GM21423 (cell line): ENCODE measurements at regions not wholly inside any gene's neighbourhood (a gene's known extent, or its start where the extent isn't known, plus 50 kb on each side); places are given as distances from the start of the nearest gene placed in this dataset.

ENCODE experiments used
- ATAC-seq: cut with Tn5 transposase; IDR thresholded peaks from one replicate; pipeline ENCODE4 v1.9.1; 2021; ENCODE audit warnings: mild to moderate bottlenecking, moderate library complexity; ENCODE audit not compliant: unreplicated experiment

DNA sequence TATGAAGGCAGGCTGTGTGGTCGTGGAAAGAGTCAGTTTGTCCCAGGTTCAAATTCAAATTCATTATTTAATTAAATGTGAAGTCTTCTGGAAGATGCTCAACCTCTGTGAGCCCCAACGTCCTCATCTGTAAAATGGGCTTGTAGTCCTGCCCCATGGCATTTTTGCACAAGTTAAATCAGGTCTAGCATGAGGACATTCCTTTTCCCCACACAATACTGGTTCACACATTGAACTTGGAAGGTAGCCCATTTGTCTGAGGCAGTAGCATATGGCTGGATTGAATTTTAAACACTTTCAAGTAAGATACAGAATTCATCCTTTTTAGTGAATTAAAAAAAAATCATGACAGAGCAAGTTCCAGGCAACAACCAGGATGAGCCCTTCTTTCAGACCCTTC lies 665.4 kb upstream of the HS6ST1 start:
- ATAC-seq = no peak

DNA sequence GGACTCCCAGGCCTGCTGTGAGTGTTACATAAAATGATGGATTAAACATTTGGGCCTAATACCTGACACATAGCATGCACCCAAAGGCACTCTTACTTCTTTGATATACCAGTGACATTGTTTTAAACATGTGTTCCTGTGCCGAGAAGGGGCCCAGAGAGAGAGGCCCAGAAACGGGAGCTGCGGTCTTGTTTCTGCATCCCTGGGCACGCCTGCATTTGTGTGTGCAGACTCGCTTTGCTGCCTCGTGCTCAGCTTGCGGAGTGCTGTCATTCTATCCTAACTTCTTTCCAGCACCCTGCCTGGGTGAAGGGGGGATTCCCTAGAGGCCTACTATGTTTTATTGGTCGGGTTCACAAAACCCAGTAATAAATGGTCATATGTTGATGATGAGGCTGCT lies 666.2 kb upstream of the HS6ST1 start:
- no peak for ATAC-seq

DNA sequence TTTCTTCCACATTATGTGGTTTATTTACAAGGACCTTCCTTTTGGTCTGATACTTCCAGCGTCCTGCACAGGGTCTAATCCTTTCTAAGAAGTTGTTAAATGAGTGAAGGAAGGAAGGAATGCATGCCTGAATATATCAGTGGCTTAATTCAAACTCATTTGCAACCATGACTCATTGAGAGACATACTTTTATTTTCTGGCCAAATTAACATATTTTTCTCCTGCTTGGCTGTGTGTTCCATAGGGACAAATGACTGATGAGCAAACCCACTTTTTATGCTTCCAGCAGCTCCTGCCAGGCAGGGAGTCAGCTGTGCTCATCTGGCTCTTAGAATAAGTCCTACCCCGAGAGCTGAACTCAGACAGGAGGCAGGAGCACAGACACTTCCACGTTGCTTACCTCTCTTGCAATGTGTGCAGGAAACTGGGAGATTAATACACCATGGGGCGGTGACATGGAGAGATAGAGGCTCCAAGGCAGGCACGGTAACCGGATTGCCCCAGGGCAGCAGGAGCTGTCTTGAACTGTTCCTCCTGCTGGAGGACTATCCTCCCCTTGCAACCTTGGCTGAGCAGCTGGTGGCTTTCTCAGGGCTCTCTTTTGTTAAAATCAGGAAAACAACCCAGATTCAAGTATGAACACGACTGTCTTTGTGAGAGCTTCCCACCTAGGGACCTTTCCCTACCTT lies 667.5 kb upstream of the HS6ST1 start:
- no peak for ATAC-seq

DNA sequence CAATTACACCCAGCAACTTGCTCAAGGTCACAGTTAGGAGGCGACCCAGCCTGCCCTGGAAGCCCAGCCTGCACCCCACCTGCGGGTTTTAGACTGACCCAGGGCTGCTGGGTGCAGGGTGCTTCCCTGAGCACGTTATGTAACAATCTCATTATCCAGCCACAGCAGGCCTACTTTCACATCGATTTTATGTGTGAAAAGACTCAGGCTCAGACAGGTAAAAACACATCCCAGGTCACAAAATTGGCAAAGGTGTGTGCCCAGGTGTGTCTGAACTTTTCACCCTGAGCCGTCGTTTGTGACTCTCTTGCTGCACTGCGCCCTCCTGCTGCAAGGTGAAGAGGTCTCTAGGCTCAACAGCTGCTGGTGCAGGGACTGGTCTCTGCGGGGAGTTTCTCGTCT lies 668.2 kb upstream of the HS6ST1 start:
- ATAC-seq = no peak

DNA sequence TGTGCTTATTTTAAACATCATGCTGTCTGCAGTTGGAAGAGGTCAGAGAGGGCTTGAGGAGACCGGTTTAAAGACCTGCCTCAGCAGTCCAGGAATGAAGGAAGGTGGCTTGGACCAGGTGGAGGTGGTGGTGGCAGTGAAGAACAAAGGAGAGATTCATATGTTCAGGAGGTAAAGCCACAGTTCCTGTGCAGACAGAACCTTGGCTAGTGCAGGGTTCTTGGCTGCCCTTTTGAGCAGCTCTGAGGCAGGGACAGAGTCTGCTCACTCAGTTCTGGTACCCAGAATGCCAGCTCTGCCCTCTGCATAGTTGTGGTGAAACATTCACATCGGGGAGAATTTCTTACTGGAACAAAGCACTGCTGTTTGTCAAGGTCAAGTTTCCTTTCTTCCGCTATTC lies 669.7 kb upstream of the HS6ST1 start:
- no peak for ATAC-seq

DNA sequence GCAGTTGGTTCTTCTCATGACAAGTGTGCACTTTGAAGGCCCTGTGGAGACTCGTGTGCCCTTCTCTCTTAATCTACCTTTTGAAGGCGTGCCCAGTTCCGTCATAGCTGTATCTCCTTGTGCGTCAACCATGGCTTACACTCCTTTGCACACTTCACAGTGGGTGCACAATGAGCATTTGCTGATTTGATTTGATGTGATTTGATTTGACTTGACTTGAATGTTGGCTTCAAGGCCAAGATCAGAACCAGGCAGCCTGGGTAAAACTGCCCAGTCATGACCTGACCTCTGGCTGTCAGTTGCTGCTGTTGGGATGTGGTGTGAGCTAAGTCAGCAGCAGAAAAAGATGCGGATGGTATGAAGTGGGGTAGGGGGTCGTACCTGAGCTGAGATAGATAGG lies 670.3 kb upstream of the HS6ST1 start:
- no peak for ATAC-seq

DNA sequence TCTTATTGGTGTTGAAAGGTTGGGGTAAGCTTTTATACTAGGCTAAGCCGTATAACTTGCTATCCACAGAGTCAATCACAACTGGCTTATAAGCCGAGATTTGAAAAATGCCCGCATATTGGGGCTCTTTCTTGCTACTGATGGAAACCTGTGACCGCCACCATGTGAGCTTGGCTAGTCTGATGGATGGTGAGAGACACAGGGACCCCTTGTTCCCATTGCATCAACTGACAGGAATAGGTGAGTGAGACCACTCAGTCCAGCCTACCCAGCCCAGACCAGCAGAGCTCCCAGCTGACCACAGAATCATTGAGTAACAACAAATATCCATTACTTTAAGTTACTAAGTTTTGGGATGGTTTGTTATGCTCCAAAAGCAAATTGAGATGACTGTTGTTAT lies 676.4 kb upstream of the HS6ST1 start:
- ATAC-seq = no peak

DNA sequence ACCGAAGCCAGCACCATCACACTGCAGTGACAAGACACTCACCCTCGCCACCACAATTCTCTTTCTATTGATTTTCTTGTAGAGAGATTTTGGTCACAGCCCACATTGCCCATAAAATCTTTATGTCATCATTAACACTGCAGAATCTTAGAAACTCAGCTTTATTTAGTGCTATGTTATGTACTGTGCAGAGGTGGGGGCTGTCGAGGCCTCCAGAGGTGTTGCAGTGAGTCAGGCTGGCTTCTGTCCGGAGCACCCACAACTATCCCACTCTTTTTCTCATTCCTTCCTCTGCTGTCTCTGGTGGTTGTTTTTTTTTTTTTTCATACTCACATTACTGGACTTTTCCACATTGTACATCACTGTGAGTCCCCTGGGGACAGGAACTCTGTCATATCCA lies 677.4 kb upstream of the HS6ST1 start:
- ATAC-seq = no peak

DNA sequence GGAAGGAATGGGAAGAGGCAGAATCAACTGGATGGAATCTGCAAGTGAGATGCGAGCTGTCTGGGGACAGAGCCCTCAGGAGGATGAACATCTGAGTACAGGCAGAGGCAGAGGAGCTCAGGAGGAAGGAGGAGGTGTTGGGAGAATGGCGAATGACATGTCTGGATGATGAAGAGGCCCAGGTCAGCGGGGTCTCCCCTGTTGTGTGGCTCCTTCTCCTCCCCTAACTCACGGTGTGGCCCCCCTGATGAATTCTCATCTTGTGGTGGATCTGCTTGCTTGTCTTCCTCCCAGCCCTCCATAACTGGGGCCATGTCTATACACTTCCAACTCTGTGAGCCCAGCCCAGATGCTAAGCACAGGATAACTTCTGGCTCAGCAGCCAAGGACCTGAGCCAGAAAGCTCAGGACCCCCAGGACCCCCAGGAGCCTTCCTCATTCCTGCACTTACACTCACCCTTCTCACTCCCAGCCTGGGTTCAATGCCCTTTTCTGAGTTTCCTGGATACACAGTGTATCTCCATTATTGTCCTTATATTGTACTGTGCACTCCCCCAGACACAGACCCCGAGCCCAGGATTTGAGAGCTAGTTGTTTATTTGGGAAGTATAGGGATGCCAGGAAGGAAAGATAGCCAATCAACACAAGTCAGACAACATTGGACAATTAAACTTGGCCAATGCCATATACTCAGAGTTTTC lies 678.6 kb upstream of the HS6ST1 start:
- no peak for ATAC-seq

DNA sequence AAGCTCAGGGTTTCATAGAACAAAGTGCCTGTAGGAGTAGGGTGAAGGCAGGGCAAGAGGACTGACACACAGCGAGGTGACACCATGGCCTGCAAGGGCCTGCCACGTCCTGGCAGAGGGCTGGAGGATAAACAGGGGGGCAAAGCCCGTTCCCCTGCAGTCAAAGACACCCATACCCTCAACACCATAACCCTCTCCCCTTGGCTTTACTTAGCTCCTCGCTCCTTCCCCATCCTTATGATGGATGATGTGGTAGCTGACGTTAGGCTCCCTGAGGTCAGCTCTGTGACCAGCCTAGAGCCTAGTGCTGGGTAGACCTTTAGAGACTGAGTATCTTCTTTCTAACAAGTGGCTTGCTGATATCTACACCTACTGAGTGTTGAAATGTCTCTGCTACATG lies 683.3 kb upstream of the HS6ST1 start:
- no peak for ATAC-seq

DNA sequence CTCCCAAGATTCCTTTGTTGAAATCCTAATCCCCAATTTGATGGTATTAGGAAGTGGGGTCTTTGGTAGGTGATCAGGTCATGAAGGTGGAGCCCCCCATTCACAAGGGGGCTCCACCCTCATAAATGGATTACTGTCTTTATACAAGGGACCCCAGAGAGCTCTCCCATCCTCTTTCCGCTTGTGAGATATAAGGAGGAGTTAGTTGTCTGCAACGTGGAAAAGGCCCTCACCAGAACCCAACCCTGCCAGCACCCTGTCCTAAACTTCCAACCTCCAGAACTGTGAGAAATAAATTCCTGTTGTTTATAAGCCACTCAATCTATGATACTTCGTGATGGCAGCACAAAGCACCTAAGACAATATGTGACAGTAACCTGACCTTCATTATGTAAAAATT lies 684.1 kb upstream of the HS6ST1 start:
- no peak for ATAC-seq

DNA sequence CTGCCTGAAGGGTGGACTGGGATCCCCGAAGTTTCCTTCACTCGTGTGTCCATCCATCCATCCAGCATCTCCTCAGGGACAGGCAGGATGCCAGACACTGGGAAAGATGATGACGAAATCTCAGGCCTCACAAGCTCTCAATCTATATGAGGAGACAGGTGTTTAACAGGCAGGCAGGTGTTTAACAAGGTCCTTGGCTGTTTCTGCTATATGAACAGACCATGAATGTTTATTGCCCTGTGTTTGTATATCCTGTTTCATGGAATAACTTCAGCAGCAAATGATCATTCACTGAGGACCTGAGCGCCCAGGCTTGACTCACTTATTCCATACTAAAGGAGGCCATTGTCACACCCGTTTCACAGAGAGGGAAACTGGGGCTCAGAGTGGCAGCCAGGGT lies 685.8 kb upstream of the HS6ST1 start:
- no peak for ATAC-seq

DNA sequence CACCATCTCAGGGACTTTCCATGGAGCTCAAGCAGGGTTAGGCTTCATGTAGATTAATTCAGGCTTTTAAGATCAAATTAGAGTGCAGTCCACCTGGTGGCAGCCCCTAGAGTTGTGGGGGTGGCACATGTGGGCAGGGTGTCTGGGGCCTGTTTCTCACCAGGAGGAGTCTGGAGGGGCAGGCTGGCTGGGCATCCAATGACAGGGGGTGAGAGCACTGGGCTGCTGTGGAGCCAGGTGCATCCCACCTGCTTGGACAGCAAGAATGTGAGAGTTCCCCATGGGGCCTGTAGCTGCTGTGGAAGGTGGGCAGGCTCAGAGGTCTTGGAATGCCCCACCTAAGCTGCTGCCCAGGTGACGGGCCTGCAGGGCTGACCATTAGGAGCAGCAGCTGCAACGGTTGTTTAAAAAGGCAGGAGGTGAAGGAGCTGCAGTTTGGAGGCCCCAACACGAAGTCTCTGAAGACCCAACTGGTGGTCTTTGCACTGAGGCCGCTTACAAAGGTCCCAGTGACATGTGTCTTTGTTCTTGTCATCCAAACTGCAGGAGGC lies 686.3 kb upstream of the HS6ST1 start:
- no peak for ATAC-seq

DNA sequence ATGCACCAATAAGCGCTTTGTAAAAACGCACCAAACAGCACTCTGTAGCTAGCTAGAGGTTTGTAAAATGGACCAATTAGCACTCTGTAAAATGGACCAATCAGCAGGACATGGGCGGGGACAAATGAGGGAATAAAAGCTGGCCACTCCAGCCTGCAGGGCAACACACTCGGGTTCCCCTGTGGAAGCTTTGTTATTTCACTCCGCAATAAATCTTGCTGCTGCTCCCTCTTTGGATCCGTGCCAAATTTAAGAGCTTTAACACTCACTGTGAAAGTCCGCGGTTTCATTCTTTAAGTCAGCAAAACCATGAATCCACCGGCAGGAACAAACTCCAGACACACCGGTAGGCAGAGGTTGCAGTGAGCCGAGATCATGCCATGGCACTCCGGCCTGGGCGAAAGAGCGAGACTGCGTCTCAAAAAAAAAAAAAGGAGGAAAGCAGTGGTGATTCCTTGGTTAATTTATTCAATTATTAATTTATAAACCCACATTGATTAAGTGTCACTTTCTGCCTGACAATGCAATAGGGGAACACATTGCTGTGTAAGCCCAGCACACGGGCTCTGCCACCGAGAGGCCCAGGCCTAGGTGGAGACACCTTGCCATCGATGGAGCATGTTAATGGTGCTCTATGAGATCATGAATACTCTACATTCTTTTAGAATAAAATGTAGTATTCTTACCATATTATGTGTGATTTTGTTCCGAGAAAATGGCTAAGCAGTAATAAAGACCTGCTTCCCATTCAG lies 687.6 kb upstream of the HS6ST1 start:
- no peak for ATAC-seq

DNA sequence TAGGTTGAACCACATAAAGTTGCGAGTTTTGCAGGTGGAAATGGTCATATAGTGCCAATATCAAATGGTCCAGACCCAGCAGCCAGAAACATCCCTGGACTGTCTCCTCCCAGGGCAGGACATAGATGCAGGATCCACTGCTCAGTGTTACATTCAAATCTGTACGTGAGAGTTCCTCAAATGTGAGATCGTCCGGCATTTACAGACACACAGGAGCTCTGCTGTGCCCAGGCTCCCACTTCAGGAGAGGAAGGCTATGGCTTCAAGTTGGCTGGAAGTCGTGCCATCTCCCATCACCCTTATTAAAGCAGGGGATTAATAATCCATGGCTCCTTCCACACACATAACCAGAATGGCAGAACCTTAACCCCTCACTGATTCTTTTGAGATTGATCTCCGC lies 688.2 kb upstream of the HS6ST1 start:
- ATAC-seq = no peak

DNA sequence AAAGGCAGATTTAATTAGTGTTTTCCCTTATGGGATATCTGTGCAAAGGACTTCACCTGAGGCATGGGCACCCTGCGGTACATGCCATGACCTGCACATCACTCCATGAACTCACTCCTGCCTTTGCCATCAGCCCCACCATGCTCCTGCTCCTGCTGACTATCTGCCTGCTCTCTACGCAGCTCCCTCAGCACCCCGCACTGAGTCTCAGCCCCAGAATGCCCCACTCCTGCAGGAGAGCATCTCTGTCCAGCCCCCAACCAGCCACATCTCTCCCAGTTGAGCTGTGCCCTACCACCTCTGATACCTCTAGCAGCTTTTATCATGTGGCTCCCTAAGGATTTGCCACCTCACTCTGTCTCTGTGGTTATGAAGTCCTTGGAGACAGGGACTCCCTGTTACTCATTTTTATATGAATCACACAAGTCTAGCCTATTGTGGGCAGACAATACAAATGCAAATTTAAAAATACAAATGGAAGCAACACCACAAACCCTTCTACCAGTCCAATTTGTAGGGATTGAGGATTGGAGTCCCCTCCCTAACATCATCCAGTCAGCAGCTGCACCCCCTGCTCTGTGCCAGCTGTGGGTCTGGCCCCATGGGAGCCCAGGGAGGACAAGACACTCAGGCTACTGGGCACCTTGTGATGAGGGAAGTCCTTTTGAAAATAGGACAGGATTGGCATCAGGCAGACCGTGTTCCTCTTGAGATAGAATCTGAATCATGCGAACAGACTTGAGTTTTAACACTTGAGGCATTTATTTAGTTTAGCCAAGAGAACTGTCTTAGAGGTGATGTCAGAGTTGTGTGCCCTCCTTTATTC lies 689.6 kb upstream of the HS6ST1 start:
- no peak for ATAC-seq

DNA sequence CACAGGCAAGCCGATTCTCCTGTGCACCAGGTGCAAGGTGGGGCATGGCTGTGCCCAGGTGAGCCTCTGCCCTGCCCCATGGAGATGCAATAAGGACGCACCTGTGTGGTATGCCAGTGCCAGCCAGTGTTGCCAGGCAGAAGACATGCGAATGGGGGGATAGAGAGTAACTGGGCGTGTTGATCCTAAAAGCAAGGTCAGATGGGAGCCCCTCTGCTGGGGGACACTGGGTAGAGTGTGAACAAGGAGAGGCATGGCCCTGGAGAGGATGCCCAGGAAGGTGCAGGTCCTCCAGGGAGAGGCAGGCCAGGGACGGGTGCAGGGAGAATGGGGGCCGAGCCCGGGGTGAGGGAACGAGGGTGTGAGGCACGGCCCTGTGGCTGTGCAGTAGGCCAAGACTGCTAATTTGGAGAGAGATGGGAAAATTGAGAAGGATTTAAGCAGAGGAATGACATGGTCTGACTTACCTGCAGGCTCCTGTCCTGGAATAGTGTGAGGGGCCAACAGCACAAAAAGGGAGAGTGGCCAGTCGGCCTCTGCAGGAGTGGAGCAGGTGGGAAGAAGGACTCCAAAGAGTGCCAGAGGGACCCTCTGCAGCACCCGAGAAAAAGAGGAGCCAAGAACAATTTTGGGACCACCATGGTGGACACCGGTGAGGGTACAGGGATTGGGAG lies 690.4 kb upstream of the HS6ST1 start:
- no peak for ATAC-seq

DNA sequence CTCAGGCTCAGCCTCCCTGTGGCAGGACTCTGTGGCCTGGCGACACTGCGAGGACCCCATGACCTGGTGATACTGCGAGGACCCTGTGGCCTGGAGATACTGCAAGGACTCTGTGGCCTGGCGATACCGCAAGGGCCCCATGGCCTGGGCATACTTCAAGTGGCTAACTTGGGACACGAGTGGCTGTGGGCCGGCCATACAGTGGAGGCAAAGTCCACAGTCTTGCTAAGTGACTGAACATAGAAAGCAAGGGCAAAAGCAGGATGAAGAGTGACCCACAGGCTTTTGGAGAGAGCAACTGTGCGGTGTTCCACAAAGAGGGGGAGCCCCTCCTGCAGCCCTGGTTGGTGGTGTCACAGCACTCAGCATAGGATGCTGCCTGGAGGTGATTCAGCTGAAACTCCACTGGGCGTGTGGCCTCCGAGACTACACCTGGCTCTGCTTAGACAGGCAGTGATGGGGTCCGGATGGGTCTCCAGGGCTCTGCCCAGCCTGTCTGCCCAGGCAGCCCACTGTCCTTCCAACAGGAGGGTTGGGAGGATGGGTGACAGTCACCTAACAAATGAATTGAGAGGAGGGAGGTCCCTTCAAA lies 691.0 kb upstream of the HS6ST1 start:
- ATAC-seq = no peak

DNA sequence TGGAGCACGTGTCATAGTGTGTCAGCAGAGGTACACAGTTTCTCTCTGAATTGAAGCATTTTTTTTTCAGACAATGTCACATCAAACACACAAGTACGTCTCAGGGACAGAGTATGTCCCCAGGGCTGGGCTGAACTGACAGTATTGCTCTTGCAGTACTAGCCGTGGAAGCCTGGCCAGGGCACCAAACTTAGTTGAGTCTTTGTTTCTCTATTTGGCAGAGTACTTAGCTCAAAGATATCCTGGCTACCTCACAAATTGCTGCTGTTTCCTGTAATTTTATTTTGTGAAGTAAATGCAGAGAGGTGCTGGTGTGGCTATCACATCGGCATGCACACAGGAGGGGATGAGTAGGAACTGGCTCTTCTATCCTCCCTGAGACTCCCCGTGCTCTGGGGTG lies 691.6 kb upstream of the HS6ST1 start:
- ATAC-seq = no peak

DNA sequence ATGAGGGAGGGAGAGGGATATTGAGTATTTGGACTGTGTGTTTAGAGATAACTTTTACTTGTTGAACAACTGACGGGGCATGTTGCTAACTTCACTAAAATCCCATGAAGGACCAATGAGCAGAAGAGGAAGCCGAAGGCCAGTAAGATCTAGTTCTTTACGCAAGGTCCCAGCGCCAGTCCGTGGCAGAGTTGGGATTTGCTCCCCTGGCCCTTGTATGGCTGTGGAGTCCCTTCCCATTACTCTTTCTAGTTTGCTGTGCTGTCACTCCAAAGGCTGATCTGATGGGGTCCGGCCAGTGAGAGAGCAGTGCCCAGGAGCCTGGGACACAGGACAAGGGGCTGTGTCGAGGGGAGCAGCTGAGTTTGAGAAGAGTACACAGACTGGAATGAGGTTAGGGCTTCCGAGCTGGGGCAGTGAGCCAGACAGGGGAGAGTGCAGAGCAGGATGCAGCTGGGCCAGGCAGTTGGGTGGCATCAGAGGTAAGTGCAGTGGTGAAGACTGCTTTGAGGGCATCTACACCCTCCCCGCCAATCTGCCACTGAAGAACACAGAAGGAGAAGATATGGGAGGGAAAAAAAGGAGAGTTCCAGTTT lies 692.9 kb upstream of the HS6ST1 start:
- ATAC-seq = no peak
